DMS153 treated with DMSO at 0.1 percent for 48 hours (cell line): ENCODE measurements at regions not wholly inside any gene's neighbourhood (a gene's known extent, or its start where the extent isn't known, plus 50 kb on each side); places are given as distances from the start of the nearest gene placed in this dataset.

Experiments
- DNase-seq: peaks from one replicate; lab custom pipeline; 2025; ENCODE audit not compliant: unreplicated experiment; lab: John Stamatoyannopoulos, UW

DNA sequence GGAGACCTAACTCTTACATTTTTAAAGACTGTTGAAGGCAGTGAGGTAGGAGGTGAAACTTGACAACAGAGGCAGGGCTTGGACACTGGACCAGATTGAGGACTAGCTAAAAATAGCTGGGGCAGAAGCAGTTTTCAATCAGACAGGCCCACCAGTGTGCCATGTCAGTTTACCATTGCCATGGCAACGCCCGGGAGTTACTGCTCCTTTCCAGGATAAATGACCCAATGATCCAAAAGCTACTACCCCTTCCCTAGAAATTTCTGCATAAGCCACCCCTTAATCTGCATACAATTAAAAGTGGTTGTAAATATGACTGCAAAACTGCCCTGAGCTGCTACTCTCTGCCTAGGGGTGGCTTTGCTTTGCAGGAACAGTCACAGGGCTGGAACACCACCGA, 53.2 kb upstream of the PKP2 start:
- no peak for DNase-seq

DNA sequence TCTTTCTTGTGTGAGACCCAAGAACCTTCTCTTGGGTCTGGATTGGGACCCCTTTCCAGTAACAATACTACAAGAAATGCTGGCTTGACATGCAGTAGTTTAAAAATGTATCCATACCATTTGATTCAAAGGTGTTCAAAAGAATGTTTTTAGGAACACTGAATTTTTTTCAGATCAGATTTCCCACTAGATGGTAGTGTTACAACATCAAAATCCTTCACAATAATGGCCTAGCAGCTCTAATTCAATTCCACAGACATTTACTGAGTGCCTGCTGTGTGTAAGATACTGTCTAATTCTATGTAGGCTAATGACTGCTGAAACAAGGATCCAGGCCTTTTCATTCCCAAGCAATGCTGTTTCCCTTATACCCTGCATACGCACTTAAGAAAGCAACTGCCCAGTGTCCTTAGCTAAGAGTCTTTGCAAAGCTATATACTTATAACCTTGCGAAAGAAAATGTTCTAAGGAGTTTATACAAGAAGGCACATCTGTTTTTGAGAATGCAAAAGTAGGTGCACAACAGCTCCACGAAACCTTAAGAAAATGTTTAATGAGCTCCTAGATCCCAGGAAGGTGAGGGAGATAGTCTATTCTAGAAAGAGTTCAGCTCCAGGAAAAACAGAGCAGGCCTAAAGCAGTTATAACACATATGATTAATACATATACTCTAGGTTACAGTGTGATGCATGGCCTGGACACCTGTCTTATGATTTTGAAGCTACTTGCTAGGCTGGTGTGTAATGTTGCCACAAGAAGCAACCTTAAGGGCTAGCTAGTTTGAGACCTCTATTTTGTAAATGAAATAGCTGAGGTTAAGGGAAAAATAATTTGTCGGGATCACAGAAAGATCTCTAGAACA, 50.9 kb upstream of the PKP2 start:
- DNase-seq = peak; percentile 82

DNA sequence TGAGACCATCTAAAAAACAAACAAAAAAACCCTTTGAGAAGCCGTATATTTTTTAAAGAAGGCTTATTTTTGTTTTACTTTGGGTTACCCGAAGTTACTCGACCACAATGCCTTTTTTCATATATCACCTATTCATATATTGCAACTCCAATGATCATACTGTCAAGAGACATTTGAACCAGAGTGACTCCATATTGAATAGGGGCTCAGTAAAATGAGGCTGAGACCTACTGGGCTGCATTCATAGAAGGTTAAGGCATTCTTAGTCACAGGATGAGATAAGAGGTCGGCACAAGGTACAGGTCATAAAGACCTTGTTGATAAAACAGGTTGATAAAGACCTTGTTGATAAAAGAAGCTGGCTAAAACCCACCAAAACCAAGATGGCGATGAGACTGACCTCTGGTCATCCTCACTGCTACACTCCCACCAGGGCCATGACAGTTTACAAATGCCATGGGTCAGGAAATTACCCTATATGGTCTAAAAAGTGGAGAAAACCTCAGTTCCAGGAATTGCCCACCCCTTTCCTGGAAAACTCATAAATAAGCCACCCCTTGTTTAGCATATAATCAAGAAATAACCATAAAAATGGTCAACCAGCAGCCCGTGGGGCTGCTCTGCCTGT, 50.0 kb upstream of the PKP2 start:
- no peak for DNase-seq
